Smooth muscle cell (in vitro differentiated cells): ENCODE measurements at regions not wholly inside any gene's neighbourhood (a gene's known extent, or its start where the extent isn't known, plus 50 kb on each side); places are given as distances from the start of the nearest gene placed in this dataset.

ENCODE experiments used
- DNase-seq: peaks from one replicate; lab custom pipeline; 2025; ENCODE audit not compliant: unreplicated experiment; lab: John Stamatoyannopoulos, UW
- H2AFZ ChIP-seq: fragments of 200-600 bp; sonication (generic); 2 replicates; pipeline ENCODE4 v1.6.0; 2016; ENCODE audit warnings: antibody characterized with exemption, low read depth, mild to moderate bottlenecking
- H3F3A ChIP-seq: fragments of 200-600 bp; sonication (generic); 2 replicates; pipeline ENCODE4 v1.6.0; 2017; ENCODE audit warnings: antibody characterized with exemption, low read depth
- H3K27ac ChIP-seq: fragments of 200-600 bp; sonication (generic); 2 replicates; pipeline ENCODE4 v1.5.1; 2016; ENCODE audit warnings: low read depth, mild to moderate bottlenecking
- H3K27me3 ChIP-seq: fragments of 200-600 bp; sonication (generic); 2 replicates; pipeline ENCODE4 v1.6.1; 2016; ENCODE audit warnings: low read depth, mild to moderate bottlenecking
- H3K36me3 ChIP-seq: fragments of 200-600 bp; sonication (generic); 2 replicates; pipeline ENCODE4 v1.5.1; 2016; ENCODE audit warnings: low read depth
- H3K4me1 ChIP-seq: fragments of 200-600 bp; sonication (generic); 2 replicates; pipeline ENCODE4 v1.5.1; 2016; ENCODE audit warnings: low read depth
- H3K4me2 ChIP-seq: fragments of 200-600 bp; sonication (generic); 2 replicates; pipeline ENCODE4 v1.6.0; 2016; ENCODE audit warnings: mild to moderate bottlenecking
- H3K4me3 ChIP-seq: fragments of 200-600 bp; sonication (generic); 2 replicates; pipeline ENCODE4 v1.5.1; 2016; ENCODE audit warnings: mild to moderate bottlenecking
- H3K79me2 ChIP-seq: fragments of 200-600 bp; sonication (generic); 2 replicates; pipeline ENCODE4 v1.6.0; 2016; ENCODE audit warnings: low read depth, mild to moderate bottlenecking
- H3K9ac ChIP-seq: fragments of 200-600 bp; sonication (generic); 2 replicates; pipeline ENCODE4 v1.6.0; 2016; ENCODE audit warnings: low read depth
- H3K9me3 ChIP-seq: fragments of 200-600 bp; sonication (generic); replicated peaks from 2 replicates; pipeline ENCODE4 v1.5.1; 2016; ENCODE audit warnings: low read depth
- H4K20me1 ChIP-seq: fragments of 200-600 bp; sonication (generic); 2 replicates; pipeline ENCODE4 v1.6.0; 2016; ENCODE audit warnings: low read depth
- CTCF ChIP-seq: fragments of 200-600 bp; sonication (generic); IDR thresholded peaks from 2 replicates; pipeline ENCODE4 v1.5.1; 2017; ENCODE audit warnings: borderline replicate concordance, mild to moderate bottlenecking, antibody characterized with exemption; ENCODE audit not compliant: insufficient read depth, poor library complexity, severe bottlenecking
- WGBS: methylation state at CpG from one replicate; pipeline ENCODE4 v1.1.7; 2016; ENCODE audit warnings: low lambda C conversion rate; 5-methylcytosine and 5-hydroxymethylcytosine counted together

- H3K27me3 ChIP-seq: no peaks in the 10 kb centered on the region
- no peak overlapping the region for H3K4me3 ChIP-seq
- peaks cover 5% of the 10 kb centered on the region for H3K4me1 ChIP-seq
- no peaks in the 10 kb centered on the region for H3F3A ChIP-seq
- no peak overlapping the region for H3K27ac ChIP-seq
- H3K4me2 ChIP-seq: no peak overlapping the region
- 97% methylated on average over 3 of the region's 3 CpGs for WGBS
- no peaks in the 10 kb centered on the region for H3K36me3 ChIP-seq
- no peak overlapping the region for H3K9ac ChIP-seq
- DNase-seq: no peak
- H2AFZ ChIP-seq: no peak overlapping the region
- no peaks in the 10 kb centered on the region for H4K20me1 ChIP-seq
- TF ChIP-seq CTCF: no peak
- H3K9me3 ChIP-seq: no peaks in the 10 kb centered on the region
- no peaks in the 10 kb centered on the region for H3K79me2 ChIP-seq
Observed at GRCh38 chr18:31258789-31259188, 59.2 kb upstream of the DSG1 start.

- Histone ChIP-seq H2AFZ (peak overlapping the region; percentile 81), H3F3A (no peaks in the 10 kb centered on the region), H3K9ac (peak overlapping the region; percentile 73), H4K20me1 (no peaks in the 10 kb centered on the region), H3K79me2 (no peaks in the 10 kb centered on the region), H3K4me2 (peak overlapping the region; percentile 13), H3K36me3 (no peaks in the 10 kb centered on the region), H3K9me3 (no peaks in the 10 kb centered on the region), H3K27me3 (no peaks in the 10 kb centered on the region), H3K27ac (peak overlapping the region; percentile 73), H3K4me3 (no peak overlapping the region), H3K4me1 (peaks cover 5% of the 10 kb centered on the region)
- WGBS: 54% methylated on average over 6 of the region's 6 CpGs
- no peak for TF ChIP-seq CTCF
- DNase-seq: no peak
Observed at GRCh38 chr18:31261792-31262582, 56.0 kb upstream of the DSG1 start.

- no peaks in the 10 kb centered on the region for H3K79me2 ChIP-seq
- DNase-seq: no peak
- no peaks in the 10 kb centered on the region for H3K9me3 ChIP-seq
- no peaks in the 10 kb centered on the region for H3K36me3 ChIP-seq
- H3K9ac ChIP-seq: peak overlapping the region; percentile 65
- H3K27me3 ChIP-seq: no peaks in the 10 kb centered on the region
- no peaks in the 10 kb centered on the region for H3K4me1 ChIP-seq
- H3K4me3 ChIP-seq: no peak overlapping the region
- peak overlapping the region; percentile 15 for H3K4me2 ChIP-seq
- H2AFZ ChIP-seq: peak overlapping the region; percentile 52
- no peaks in the 10 kb centered on the region for H4K20me1 ChIP-seq
- H3K27ac ChIP-seq: peak overlapping the region; percentile 82
- 42% methylated on average over 2 of the region's 2 CpGs for WGBS
- no peak for TF ChIP-seq CTCF
- H3F3A ChIP-seq: no peaks in the 10 kb centered on the region
Observed at GRCh38 chr18:31267823-31268481, 50.0 kb upstream of the DSG1 start.
